HG02852 (cell line): ENCODE measurements at regions not wholly inside any gene's neighbourhood (a gene's known extent, or its start where the extent isn't known, plus 50 kb on each side); places are given as distances from the start of the nearest gene placed in this dataset.

Source experiments
- ATAC-seq: cut with Tn5 transposase; IDR thresholded peaks from one replicate; pipeline ENCODE4 v1.9.1; 2021; ENCODE audit warnings: mild to moderate bottlenecking, moderate library complexity; ENCODE audit not compliant: unreplicated experiment

GRCh38 chr10:111873621-111874135, 309.9 kb downstream of the GPAM start:
- no peak for ATAC-seq

GRCh38 chr10:111874576-111874975, 309.0 kb downstream of the GPAM start:
- no peak for ATAC-seq

GRCh38 chr10:111875725-111876124, 307.8 kb downstream of the GPAM start:
- no peak for ATAC-seq

GRCh38 chr10:111877258-111877657, 306.3 kb downstream of the GPAM start:
- ATAC-seq = no peak

GRCh38 chr10:111879969-111880368, 303.6 kb downstream of the GPAM start:
- no peak for ATAC-seq

- ATAC-seq = no peak
Observed at GRCh38 chr10:111885046-111885445, 298.5 kb downstream of the GPAM start.

DNA sequence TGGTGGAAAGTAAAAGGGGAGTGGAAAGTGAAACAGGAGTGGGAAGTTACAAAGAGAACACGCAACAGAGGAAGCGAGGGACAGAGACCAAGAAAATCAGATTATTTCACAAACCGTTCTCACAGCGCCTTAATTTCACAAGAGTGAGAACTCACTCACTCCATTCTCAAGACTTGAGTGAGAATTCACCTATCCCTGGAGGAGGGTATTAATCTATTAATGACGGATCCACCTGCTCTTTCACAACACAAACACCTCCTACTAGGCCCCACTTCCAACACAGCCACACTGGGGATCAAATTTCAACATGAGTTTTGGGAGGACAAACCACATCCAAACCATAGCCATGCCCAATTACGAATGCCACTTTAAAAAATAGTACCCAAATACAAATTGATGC, 297.6 kb downstream of the GPAM start:
- no peak for ATAC-seq

- no peak for ATAC-seq
Observed at GRCh38 chr10:111887266-111887665, 296.3 kb downstream of the GPAM start.

DNA sequence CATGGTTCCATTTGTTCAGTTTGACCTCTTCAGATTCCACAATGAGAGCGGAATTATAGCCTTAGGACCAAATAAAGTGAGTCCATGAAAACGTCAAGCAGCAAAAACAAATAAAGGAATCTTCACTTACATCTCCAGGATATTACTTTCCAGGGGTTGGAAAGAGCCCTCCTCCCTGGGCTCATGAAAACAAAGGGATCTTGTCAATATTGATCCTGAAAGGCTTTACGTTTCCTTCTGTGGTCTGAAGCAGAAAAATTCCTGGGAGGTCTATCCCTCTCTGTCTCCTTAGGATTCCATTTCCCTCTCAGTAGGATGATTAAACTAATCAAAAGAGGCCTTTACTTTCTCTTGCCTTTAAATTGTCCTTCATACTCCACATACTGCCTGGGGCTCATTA, 293.5 kb downstream of the GPAM start:
- no peak for ATAC-seq

DNA sequence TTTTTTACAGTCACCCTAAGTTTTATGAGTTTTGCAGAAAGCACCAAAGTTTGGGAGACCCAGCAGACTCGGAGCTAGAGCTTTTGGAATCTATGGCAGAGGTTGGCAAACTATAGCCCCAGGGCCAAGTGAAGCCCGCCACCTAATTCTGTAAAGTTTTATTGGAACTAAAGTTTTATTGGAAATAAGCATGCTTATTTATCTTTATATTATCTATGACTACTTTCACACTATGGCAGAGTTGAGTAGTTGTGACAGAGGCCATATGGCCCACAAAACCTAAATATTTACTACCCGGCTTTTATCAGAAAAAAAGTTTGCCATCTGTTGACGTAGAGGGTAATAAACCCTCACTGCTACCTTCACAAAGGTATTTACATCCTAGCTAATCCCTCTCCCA, 267.6 kb downstream of the GPAM start:
- ATAC-seq = no peak

DNA sequence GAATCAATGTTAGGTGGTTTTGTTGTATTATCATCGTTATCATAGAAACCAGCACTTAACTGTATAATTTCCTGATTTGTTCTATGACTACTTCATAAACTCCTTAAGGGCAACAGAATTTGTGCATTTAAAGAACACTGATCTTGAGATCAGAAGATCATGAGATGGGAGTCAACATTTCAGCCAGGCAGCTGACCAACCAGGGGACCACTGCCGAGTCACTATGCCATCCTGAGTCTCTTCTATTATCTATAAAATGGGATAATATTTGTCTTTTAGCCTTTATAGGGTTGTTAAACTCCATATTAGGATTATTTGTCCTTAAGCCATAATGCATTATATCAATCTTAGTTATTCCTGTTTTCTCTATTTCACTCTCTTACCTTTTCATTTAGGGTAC, 261.7 kb downstream of the GPAM start:
- no peak for ATAC-seq

GRCh38 chr10:111923032-111923431, 260.5 kb downstream of the GPAM start:
- ATAC-seq = no peak

GRCh38 chr10:111926286-111926685, 257.3 kb downstream of the GPAM start:
- ATAC-seq = no peak

- ATAC-seq = no peak
Observed at GRCh38 chr10:111933937-111934336, 249.6 kb downstream of the GPAM start.

GRCh38 chr10:111934931-111935330, 248.6 kb downstream of the GPAM start:
- ATAC-seq = no peak

GRCh38 chr10:111936143-111936542, 247.4 kb downstream of the GPAM start:
- ATAC-seq = no peak

DNA sequence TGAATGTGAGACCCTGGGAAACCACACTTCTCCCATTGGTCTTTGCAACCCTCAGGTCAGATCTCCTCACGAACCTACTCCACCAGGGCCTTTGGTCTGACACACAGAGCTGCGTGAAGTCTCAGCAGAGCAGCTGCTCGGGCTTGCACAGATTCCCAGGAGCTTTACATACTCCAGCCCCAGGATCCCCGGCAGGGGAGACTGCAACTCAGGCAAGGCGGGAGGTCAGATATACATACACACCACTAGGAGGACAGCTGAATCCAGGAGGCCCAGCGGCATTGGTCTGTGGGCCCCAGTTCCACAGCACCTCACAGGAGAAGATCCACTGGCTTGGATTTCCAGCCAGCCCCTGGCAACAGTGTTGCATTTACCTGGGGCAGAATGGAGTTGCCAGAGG, 239.2 kb downstream of the GPAM start:
- ATAC-seq = no peak

GRCh38 chr10:111953949-111954348, 229.6 kb downstream of the GPAM start:
- ATAC-seq = no peak

- ATAC-seq = no peak
Observed at GRCh38 chr10:111954386-111954785, 229.2 kb downstream of the GPAM start.

GRCh38 chr10:111956841-111957240, 226.7 kb downstream of the GPAM start:
- no peak for ATAC-seq

DNA sequence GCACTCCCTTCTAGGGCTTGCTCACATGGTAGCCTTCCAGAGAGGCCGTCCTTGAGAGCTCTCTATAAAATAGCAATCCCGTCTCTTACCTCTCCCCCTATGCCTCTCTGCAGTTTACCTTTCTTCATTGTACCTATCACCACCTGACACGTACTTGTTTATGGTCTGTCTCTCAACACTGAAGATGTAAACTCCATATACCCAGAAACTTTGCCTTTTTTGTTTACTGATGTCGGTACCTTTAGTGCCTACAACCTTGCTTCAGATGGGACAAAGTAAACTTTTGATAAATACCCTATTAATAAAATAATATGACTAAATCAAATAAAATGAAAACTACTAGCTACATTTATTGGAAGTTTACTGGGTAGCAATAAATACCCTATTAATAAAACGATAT, 220.6 kb downstream of the GPAM start:
- no peak for ATAC-seq

GRCh38 chr10:111967116-111967515, 216.4 kb downstream of the GPAM start:
- no peak for ATAC-seq

GRCh38 chr10:111967547-111967946, 216.0 kb downstream of the GPAM start:
- ATAC-seq = no peak

GRCh38 chr10:111968647-111969046, 214.9 kb downstream of the GPAM start:
- ATAC-seq = no peak
